WTC11 (cell line): ENCODE measurements at regions not wholly inside any gene's neighbourhood (a gene's known extent, or its start where the extent isn't known, plus 50 kb on each side); places are given as distances from the start of the nearest gene placed in this dataset.

Source experiments
- CTCF ChIP-seq: fragments of 200-600 bp; IDR thresholded peaks from 2 replicates; pipeline ENCODE4 v1.8.0; 2022; ENCODE audit warnings: antibody characterized with exemption
- ELF4 ChIP-seq: sonication (generic); formaldehyde crosslinking; IDR thresholded peaks from 2 replicates; pipeline ENCODE4 v1.8.1; 2022; ENCODE audit warnings: low read depth, mild to moderate bottlenecking, moderate library complexity, missing genetic modification reagents
- MAX ChIP-seq: sonication (generic); formaldehyde crosslinking; IDR thresholded peaks from 2 replicates; pipeline ENCODE4 v1.8.0; 2022; ENCODE audit warnings: mild to moderate bottlenecking, missing genetic modification reagents
- NFYB ChIP-seq: sonication (generic); formaldehyde crosslinking; conservative IDR thresholded peaks from 2 replicates; pipeline ENCODE4 v1.8.0; 2022; ENCODE audit warnings: low read depth, missing genetic modification reagents
- SOX15 ChIP-seq: fragments of 250-450 bp; sonication (Bioruptor Pico); IDR thresholded peaks from 2 replicates; pipeline ENCODE4 v1.9.0; 2021; ENCODE audit warnings: mild to moderate bottlenecking
- ZMAT4 ChIP-seq: fragments of 250-450 bp; sonication (Bioruptor Pico); IDR thresholded peaks from 2 replicates; pipeline ENCODE4 v1.9.0; 2021; ENCODE audit warnings: mild to moderate bottlenecking
- ZNF232 ChIP-seq: sonication (generic); formaldehyde crosslinking; IDR thresholded peaks from 2 replicates; pipeline ENCODE4 v1.8.0; 2022; ENCODE audit warnings: mild to moderate bottlenecking, missing genetic modification reagents
- TF ChIP-seq, protein P1 (sequence below): sonication (generic); formaldehyde crosslinking; IDR thresholded peaks from 2 replicates; pipeline ENCODE4 v1.8.1; 2022; ENCODE audit warnings: low read depth, mild to moderate bottlenecking, moderate library complexity, missing genetic modification reagents, borderline replicate concordance

- TF ChIP-seq CTCF (no peak), ZNF232 (no peak), MAX (no peak), SOX15 (CRISPR knock-in tag) (no peak), NFYB (no peak), ELF4 (CRISPR knock-in tag) (no peak), ZMAT4 (no peak)
- TF ChIP-seq, protein P1, sequence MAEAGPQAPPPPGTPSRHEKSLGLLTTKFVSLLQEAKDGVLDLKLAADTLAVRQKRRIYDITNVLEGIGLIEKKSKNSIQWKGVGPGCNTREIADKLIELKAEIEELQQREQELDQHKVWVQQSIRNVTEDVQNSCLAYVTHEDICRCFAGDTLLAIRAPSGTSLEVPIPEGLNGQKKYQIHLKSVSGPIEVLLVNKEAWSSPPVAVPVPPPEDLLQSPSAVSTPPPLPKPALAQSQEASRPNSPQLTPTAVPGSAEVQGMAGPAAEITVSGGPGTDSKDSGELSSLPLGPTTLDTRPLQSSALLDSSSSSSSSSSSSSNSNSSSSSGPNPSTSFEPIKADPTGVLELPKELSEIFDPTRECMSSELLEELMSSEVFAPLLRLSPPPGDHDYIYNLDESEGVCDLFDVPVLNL (CRISPR knock-in tag): no peak
Observed at GRCh38 chr18:22296304-22296703, 121.4 kb downstream of the CTAGE1 start.
